AG04449 (cell line): ENCODE measurements at regions not wholly inside any gene's neighbourhood (a gene's known extent, or its start where the extent isn't known, plus 50 kb on each side); places are given as distances from the start of the nearest gene placed in this dataset.

Experiments used
- CTCF ChIA-PET: fragments of 350-600 bp; formaldehyde crosslinking; extraction: SDS; loops from one replicate; lab custom pipeline; 2021; ENCODE audit warnings: antibody characterized with exemption; lab: Yijun Ruan, JAX
- POLR2A ChIA-PET: fragments of 400-600, 350-600 bp; formaldehyde crosslinking; extraction: SDS; loops from one replicate; lab custom pipeline; 2020; ENCODE audit warnings: antibody characterized with exemption, inconsistent platforms; lab: Yijun Ruan, JAX
- DNase-seq: peaks from one replicate; pipeline ENCODE4 v3.0.0-alpha.2; 2010; ENCODE audit warnings: low read depth, low spot score
- H3K4me3 ChIP-seq: 2 replicates; pipeline ENCODE4 v1.5.1; 2011; ENCODE audit warnings: low read depth, mild to moderate bottlenecking, control low read depth, low read length
- CTCF ChIP-seq: IDR thresholded peaks from one replicate; pipeline ENCODE4 v1.5.1; 2011; ENCODE audit warnings: mild to moderate bottlenecking, moderate library complexity, low read length, control low read depth, inconsistent platforms; ENCODE audit not compliant: insufficient read depth; ENCODE audit errors: missing control alignments

- CTCF ChIA-PET, result no interaction called here
Measured at GRCh38 chr14:39939023-39939422, 506.8 kb upstream of the FBXO33 start.

GRCh38 chr14:39912192-39913100, 480.2 kb upstream of the FBXO33 start:
- no peak for TF ChIP-seq CTCF
- CTCF ChIA-PET, result no interaction called here
- H3K4me3 ChIP-seq, result no peak overlapping the region
- no peak for DNase-seq
- POLR2A ChIA-PET, result no interaction called here

More at GRCh38 chr14:39939023-39939422, 506.8 kb upstream of the FBXO33 start:
- DNase-seq, result no peak
- TF ChIP-seq CTCF, result no peak
- H3K4me3 ChIP-seq, result no peak overlapping the region
- POLR2A ChIA-PET, result no interaction called here

GRCh38 chr14:39897657-39898056, 465.4 kb upstream of the FBXO33 start:
- no peak for DNase-seq
- no peak overlapping the region for H3K4me3 ChIP-seq
- no peak for TF ChIP-seq CTCF
- ChIA-PET POLR2A (no interaction called here), CTCF (no interaction called here)

- ChIA-PET CTCF (no interaction called here), POLR2A (no interaction called here)
- DNase-seq, result no peak
- no peak for TF ChIP-seq CTCF
- no peak overlapping the region for H3K4me3 ChIP-seq
Measured at GRCh38 chr14:39890026-39890425, 457.8 kb upstream of the FBXO33 start.

GRCh38 chr14:39884091-39884490, 451.9 kb upstream of the FBXO33 start:
- no peak overlapping the region for H3K4me3 ChIP-seq
- ChIA-PET POLR2A (no interaction called here), CTCF (no interaction called here)
- no peak for DNase-seq
- no peak for TF ChIP-seq CTCF

GRCh38 chr14:39880965-39881364, 448.7 kb upstream of the FBXO33 start:
- no peak for DNase-seq
- no peak overlapping the region for H3K4me3 ChIP-seq
- POLR2A ChIA-PET, result no interaction called here
- CTCF ChIA-PET, result no interaction called here
- TF ChIP-seq CTCF, result no peak
